NCI-H1436 (cell line): ENCODE measurements at regions not wholly inside any gene's neighbourhood (a gene's known extent, or its start where the extent isn't known, plus 50 kb on each side); places are given as distances from the start of the nearest gene placed in this dataset.
"Not testable (repeated sequence)": the region's sequence is repeated elsewhere in the genome, so short reads cannot be mapped to it uniquely, and the experiment has no call there.

Experiments used
- DNase-seq: peaks from one replicate; lab custom pipeline; 2025; lab: John Stamatoyannopoulos, UW

GRCh38 chr18:30163573-30163972, 879.0 kb downstream of the DSC3 start:
- no peak for DNase-seq

GRCh38 chr18:30160124-30160523, 882.4 kb downstream of the DSC3 start:
- DNase-seq = no peak

- DNase-seq = no peak
Observed at GRCh38 chr18:30150586-30151250, 891.8 kb downstream of the DSC3 start.

- no peak for DNase-seq
Observed at GRCh38 chr18:30149585-30149984, 893.0 kb downstream of the DSC3 start.

- DNase-seq = no peak
Observed at GRCh38 chr18:30142870-30143269, 899.7 kb downstream of the DSC3 start.

GRCh38 chr18:30142248-30142647, 900.3 kb downstream of the DSC3 start:
- no peak for DNase-seq

- not testable (repeated sequence) for DNase-seq
Observed at GRCh38 chr18:30141506-30141905, 901.0 kb downstream of the DSC3 start.

- DNase-seq = no peak
Observed at GRCh38 chr18:30139631-30140287, 902.8 kb downstream of the DSC3 start.

- no peak for DNase-seq
Observed at GRCh38 chr18:30135938-30136337, 906.6 kb downstream of the DSC3 start.

GRCh38 chr18:30134020-30134419, 908.5 kb downstream of the DSC3 start:
- no peak for DNase-seq

- DNase-seq = no peak
Observed at GRCh38 chr18:30132959-30133358, 909.6 kb downstream of the DSC3 start.

- DNase-seq = no peak
Observed at GRCh38 chr18:30121397-30121796, 921.1 kb downstream of the DSC3 start.

- DNase-seq = no peak
Observed at GRCh38 chr18:30113454-30113853, 929.1 kb downstream of the DSC3 start.

GRCh38 chr18:30106356-30106755, 936.2 kb downstream of the DSC3 start:
- DNase-seq = no peak

- no peak for DNase-seq
Observed at GRCh38 chr18:30103881-30104280, 938.7 kb downstream of the DSC3 start.

- no peak for DNase-seq
Observed at GRCh38 chr18:30096796-30097195, 945.7 kb downstream of the DSC3 start.

- no peak for DNase-seq
Observed at GRCh38 chr18:30094556-30094955, 948.0 kb downstream of the DSC3 start.

GRCh38 chr18:30093376-30093775, 949.2 kb downstream of the DSC3 start:
- no peak for DNase-seq

GRCh38 chr18:30088238-30089015, 954.1 kb downstream of the DSC3 start:
- no peak for DNase-seq

GRCh38 chr18:30086351-30086750, 956.2 kb downstream of the DSC3 start:
- DNase-seq = no peak

GRCh38 chr18:30081122-30081521, 961.4 kb downstream of the DSC3 start:
- DNase-seq = no peak

GRCh38 chr18:30072609-30073385, 969.7 kb downstream of the DSC3 start:
- DNase-seq = no peak
